ENCODE measurements at regions not wholly inside any gene's neighbourhood (a gene's known extent, or its start where the extent isn't known, plus 50 kb on each side); places are given as distances from the start of the nearest gene placed in this dataset.

GRCh38 chr13:85347251-85347650, 452.0 kb downstream of the SLITRK6 start:
- Histone ChIP-seq H3K36me3 (no peaks in the 10 kb centered on the region), H3K4me1 (no peaks in the 10 kb centered on the region), H3K4me3 (no peak overlapping the region), H3K27me3 (no peaks in the 10 kb centered on the region), H3K9me3 (replicated peaks) (no peaks in the 10 kb centered on the region), H3K27ac (no peak overlapping the region)
- DNase-seq: no peak

DNA sequence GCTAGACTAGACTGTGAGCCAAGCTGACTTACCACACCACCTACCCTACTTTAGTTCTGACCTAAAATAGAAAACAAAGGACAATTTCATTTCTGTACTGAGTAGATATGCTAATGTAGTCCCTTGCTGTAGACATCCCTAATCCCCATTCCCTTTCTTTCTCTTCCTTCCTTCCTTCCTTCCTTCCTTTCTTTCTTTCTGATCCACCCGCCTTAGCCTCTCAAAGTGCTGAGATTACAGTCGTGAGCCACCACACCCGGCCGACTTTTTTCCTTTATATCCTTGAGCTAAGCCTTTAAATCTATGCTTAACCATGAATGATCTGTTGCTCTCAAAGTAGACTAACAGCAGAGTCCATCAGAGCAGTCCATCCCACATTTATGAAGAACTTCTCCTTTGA, 465.0 kb downstream of the SLITRK6 start:
- Histone ChIP-seq H3K27ac (no peak overlapping the region), H3K4me1 (no peaks in the 10 kb centered on the region)
- no peak for DNase-seq

GRCh38 chr13:85333506-85334020, 465.7 kb downstream of the SLITRK6 start:
- DNase-seq: no peak
- no peaks in the 10 kb centered on the region for H3K36me3 ChIP-seq
- H3K4me1 ChIP-seq: no peaks in the 10 kb centered on the region
- H3K9me3 ChIP-seq (replicated peaks): no peaks in the 10 kb centered on the region
- no peak overlapping the region for H3K27ac ChIP-seq
- no peaks in the 10 kb centered on the region for H3K27me3 ChIP-seq
- H3K4me3 ChIP-seq: no peak overlapping the region

More for the DNA sequence above, 465.0 kb downstream of the SLITRK6 start:
- no peaks in the 10 kb centered on the region for H3K9me3 ChIP-seq (replicated peaks)
- H3K27me3 ChIP-seq: no peaks in the 10 kb centered on the region
- no peak overlapping the region for H3K4me3 ChIP-seq
- H3K36me3 ChIP-seq: no peaks in the 10 kb centered on the region

DNA sequence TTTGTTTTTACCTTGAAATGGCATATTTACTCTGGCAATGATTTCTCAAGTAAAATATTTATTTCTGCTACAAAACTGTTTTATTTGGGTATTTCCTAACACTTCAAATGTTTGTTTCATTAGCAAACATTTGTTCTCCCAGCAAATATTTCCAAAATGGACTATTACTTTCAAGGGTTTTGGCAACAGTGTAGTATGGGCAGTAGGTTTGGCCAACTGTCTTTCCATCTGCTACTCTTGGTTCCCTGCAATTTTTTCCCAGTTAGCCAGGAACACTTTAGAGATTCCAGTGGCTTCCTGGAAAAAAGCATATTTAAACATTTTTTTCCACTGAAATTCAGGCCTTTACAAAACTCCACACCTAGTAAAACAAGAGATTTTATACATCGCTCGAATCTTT, 466.6 kb downstream of the SLITRK6 start:
- no peak for DNase-seq
- H3K9me3 ChIP-seq (replicated peaks): no peaks in the 10 kb centered on the region
- no peaks in the 10 kb centered on the region for H3K4me1 ChIP-seq
- H3K27ac ChIP-seq: no peak overlapping the region
- no peaks in the 10 kb centered on the region for H3K27me3 ChIP-seq
- H3K4me3 ChIP-seq: no peak overlapping the region
- no peaks in the 10 kb centered on the region for H3K36me3 ChIP-seq

GRCh38 chr13:85321734-85322133, 477.5 kb downstream of the SLITRK6 start:
- no peak for DNase-seq
- H3K27ac ChIP-seq: no peak overlapping the region
- H3K36me3 ChIP-seq: no peaks in the 10 kb centered on the region
- no peak overlapping the region for H3K4me3 ChIP-seq
- H3K4me1 ChIP-seq: no peaks in the 10 kb centered on the region
- no peaks in the 10 kb centered on the region for H3K27me3 ChIP-seq
- no peaks in the 10 kb centered on the region for H3K9me3 ChIP-seq (replicated peaks)

DNA sequence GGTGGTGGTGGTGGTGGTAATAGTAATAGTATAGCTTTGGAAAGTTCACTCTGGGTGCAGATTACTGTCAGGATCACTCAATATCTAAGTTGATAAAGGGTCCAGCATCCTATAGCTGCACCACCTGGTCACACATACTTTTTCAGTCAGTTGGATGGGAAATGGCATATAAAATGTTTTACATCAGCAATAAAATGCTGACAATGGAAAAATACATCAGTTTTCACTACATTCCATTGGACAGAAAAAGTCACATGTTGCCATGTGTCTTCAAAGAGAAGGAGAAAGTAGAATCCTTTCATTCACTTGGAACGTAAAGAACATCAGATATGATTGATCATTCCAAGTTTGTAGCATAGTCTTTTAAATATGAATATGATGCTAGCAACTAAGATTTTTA, 481.4 kb downstream of the SLITRK6 start:
- Histone ChIP-seq H3K36me3 (no peaks in the 10 kb centered on the region), H3K27ac (no peak overlapping the region), H3K9me3 (replicated peaks) (no peaks in the 10 kb centered on the region), H3K27me3 (no peaks in the 10 kb centered on the region), H3K4me3 (no peak overlapping the region), H3K4me1 (peaks cover 10% of the 10 kb centered on the region)
- no peak for DNase-seq

DNA sequence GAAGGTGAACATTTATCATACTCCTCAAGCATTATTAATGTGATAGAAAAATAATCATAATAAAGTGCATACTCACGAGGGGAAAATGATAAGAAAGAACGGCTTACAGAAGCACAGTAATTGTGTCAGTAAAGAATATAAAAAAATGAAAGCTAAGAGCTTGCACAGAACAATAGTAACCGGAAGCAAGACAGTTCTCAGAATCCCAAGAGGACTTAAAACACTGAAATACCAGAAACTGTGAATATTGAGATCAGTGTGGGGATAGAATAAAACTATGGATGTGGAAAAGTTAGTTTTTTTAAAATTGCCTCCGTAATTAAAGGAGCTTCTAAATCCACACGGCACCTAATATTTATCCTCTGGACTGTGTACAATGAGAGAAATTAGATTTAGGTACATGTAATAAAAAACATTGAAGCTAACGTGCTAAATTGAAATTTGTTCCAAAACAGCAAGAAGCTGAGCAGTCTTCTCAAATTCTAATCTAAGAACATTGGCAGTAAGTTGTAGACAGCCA, 482.7 kb downstream of the SLITRK6 start:
- Histone ChIP-seq H3K9me3 (replicated peaks) (no peaks in the 10 kb centered on the region), H3K27ac (no peak overlapping the region), H3K4me1 (peaks cover 10% of the 10 kb centered on the region), H3K27me3 (no peaks in the 10 kb centered on the region), H3K4me3 (no peak overlapping the region), H3K36me3 (no peaks in the 10 kb centered on the region)
- no peak for DNase-seq

DNA sequence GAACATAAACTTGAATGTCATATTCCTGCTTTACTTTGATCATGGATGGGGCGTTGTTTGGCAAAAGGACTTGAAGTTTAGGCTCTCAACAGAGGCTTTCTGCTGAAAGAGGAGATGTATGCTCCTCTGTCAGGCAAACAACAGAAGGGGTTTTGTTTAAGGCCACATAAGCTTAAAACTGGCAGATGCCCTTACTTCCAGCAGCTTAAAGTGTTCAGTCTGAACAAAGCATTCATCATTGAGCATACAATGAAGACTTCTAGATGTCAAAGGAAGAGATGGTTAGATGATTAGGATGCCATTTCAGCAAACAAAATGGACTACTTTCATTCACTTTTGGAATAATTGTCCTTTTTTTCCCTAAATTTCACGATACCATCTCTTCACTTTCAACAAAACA, 484.5 kb downstream of the SLITRK6 start:
- H3K4me1 ChIP-seq: peaks cover 10% of the 10 kb centered on the region
- no peak overlapping the region for H3K27ac ChIP-seq
- DNase-seq: peak in 1 of 2 experiments; percentile 34
- H3K27me3 ChIP-seq: no peaks in the 10 kb centered on the region
- no peaks in the 10 kb centered on the region for H3K9me3 ChIP-seq (replicated peaks)
- H3K36me3 ChIP-seq: no peaks in the 10 kb centered on the region
- H3K4me3 ChIP-seq: no peak overlapping the region

GRCh38 chr13:85313761-85314503, 485.3 kb downstream of the SLITRK6 start:
- no peaks in the 10 kb centered on the region for H3K9me3 ChIP-seq (replicated peaks)
- H3K4me3 ChIP-seq: no peak overlapping the region
- peak; percentile 9 to 23 for DNase-seq
- H3K4me1 ChIP-seq: peaks cover 10% of the 10 kb centered on the region
- no peak overlapping the region for H3K27ac ChIP-seq
- no peaks in the 10 kb centered on the region for H3K36me3 ChIP-seq
- H3K27me3 ChIP-seq: no peaks in the 10 kb centered on the region

DNA sequence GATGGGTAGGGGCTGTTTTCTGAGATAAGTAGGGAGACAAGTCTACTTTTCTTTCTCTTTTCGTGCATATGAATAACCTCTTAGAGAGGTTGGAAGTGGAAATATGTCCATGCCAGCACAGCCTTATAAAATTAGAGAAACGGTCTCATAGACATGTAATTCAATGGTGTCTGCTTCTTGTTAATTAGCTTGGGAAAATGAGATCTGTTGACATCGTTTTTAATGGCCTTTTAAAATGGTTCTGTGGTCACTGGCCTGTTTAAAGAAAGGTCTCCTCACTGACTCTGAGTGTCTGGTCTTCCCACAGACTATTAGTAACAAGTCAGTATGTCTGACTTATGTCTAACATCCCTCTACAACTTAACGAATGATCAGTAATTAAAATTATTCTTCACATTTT, 487.1 kb downstream of the SLITRK6 start:
- Histone ChIP-seq H3K27ac (no peak overlapping the region), H3K9me3 (replicated peaks) (no peaks in the 10 kb centered on the region), H3K4me3 (no peak overlapping the region), H3K36me3 (no peaks in the 10 kb centered on the region), H3K4me1 (peaks cover 10% of the 10 kb centered on the region), H3K27me3 (no peaks in the 10 kb centered on the region)
- DNase-seq: no peak

DNA sequence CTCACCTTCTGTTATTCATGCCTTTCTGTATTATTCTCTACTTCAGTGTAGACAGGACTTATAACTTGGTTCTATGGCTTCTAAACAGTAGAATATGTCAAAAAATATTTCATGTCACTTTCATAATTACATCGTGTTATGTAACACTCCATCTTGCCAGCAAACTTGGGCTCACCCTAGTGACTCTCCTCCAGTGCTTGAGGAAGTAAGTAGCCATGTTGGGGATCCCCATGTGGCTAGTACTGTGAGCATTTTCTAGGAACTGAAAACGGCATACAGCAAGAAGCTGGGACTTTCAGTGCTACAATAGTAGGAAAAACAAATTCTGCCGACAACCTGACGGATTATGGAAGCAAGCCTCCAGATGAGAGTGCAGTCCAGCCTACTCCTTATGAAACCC, 495.6 kb downstream of the SLITRK6 start:
- DNase-seq: no peak
- Histone ChIP-seq H3K27ac (no peak overlapping the region), H3K4me3 (no peak overlapping the region), H3K4me1 (no peaks in the 10 kb centered on the region), H3K36me3 (no peaks in the 10 kb centered on the region), H3K27me3 (no peaks in the 10 kb centered on the region), H3K9me3 (replicated peaks) (no peaks in the 10 kb centered on the region)

GRCh38 chr13:85298387-85298924, 500.8 kb downstream of the SLITRK6 start:
- Histone ChIP-seq H3K27ac (no peak overlapping the region), H3K36me3 (no peaks in the 10 kb centered on the region), H3K4me3 (no peak overlapping the region), H3K9me3 (replicated peaks) (no peaks in the 10 kb centered on the region), H3K4me1 (no peaks in the 10 kb centered on the region), H3K27me3 (no peaks in the 10 kb centered on the region)
- DNase-seq: no peak

- no peak overlapping the region for H3K4me3 ChIP-seq
- H3K9me3 ChIP-seq (replicated peaks): no peaks in the 10 kb centered on the region
- H3K27ac ChIP-seq: no peak overlapping the region
- no peak for DNase-seq
- no peaks in the 10 kb centered on the region for H3K36me3 ChIP-seq
- H3K27me3 ChIP-seq: no peaks in the 10 kb centered on the region
- no peaks in the 10 kb centered on the region for H3K4me1 ChIP-seq
These were observed 510.5 kb downstream of the SLITRK6 start for GRCh38 chr13:85288698-85289097.

GRCh38 chr13:85287528-85287927, 511.7 kb downstream of the SLITRK6 start:
- Histone ChIP-seq H3K27ac (no peak overlapping the region), H3K27me3 (no peaks in the 10 kb centered on the region), H3K4me1 (no peaks in the 10 kb centered on the region), H3K36me3 (no peaks in the 10 kb centered on the region), H3K4me3 (no peak overlapping the region), H3K9me3 (replicated peaks) (no peaks in the 10 kb centered on the region)
- no peak for DNase-seq

DNA sequence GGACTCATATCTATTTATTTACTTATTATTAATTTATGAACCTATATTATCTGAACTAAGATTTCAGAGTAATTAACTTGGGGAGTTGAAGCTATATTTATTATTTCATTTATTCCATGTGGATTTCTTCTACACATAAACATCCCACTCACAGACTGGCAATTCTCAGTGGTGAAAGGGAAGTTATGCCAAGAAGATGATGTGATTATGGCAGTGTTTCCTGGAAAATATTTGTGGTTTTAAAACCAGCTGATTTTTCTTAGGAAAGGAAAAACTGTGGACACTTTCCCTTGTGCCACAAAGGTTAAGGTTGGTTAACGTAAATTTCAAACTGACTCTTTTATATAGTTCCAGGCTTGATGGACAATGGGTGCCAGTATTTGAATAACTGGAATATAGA, 513.1 kb downstream of the SLITRK6 start:
- H3K36me3 ChIP-seq: no peaks in the 10 kb centered on the region

DNA sequence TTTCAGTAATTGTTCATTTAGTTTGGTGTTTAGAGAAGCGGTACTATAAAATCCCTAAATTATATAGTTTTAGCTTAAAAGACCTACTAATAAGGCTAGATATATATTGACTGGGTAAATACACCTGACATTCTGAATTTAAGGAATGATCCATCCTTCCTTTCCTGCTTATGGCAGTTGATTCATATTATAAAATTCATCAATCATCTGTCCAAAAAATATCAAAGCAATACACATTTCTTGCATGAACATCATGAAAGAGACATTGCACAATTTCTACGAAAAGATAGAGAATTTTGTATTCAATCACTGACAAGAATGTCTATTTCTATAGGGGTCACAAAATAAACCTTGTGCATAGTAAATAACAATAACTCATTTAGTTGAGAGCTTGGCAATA, 514.9 kb downstream of the SLITRK6 start:
- no peak for DNase-seq
- H3K36me3 ChIP-seq: no peaks in the 10 kb centered on the region
- H3K9me3 ChIP-seq (replicated peaks): no peaks in the 10 kb centered on the region
- no peak overlapping the region for H3K27ac ChIP-seq
- H3K4me1 ChIP-seq: no peaks in the 10 kb centered on the region
- no peaks in the 10 kb centered on the region for H3K27me3 ChIP-seq
- no peak overlapping the region for H3K4me3 ChIP-seq

More for the DNA sequence above, 513.1 kb downstream of the SLITRK6 start:
- Histone ChIP-seq H3K9me3 (replicated peaks) (no peaks in the 10 kb centered on the region), H3K27me3 (no peaks in the 10 kb centered on the region), H3K4me1 (no peaks in the 10 kb centered on the region), H3K4me3 (no peak overlapping the region), H3K27ac (no peak overlapping the region)
- DNase-seq: no peak

Data from SJCRH30 (cell line).